ENCODE measurements at regions not wholly inside any gene's neighbourhood (a gene's known extent, or its start where the extent isn't known, plus 50 kb on each side); places are given as distances from the start of the nearest gene placed in this dataset.

- TF ChIP-seq POLR2AphosphoS5 (IDR thresholded peaks at IDR 0.05; ENCODE audit: low read depth, low read length) = no peak
- no peak for TF ChIP-seq SIN3A (IDR thresholded peaks at IDR 0.05; ENCODE audit: borderline replicate concordance, insufficient read depth, low read length)
These were observed 256.6 kb upstream of the ID2 start for GRCh38 chr2:8424997-8425900.
